GM18907 (cell line): ENCODE measurements at regions not wholly inside any gene's neighbourhood (a gene's known extent, or its start where the extent isn't known, plus 50 kb on each side); places are given as distances from the start of the nearest gene placed in this dataset.
A peak's percentile ranks its signal among the peaks of the same experiment; 100 is the strongest.
"Not testable (repeated sequence)": the region's sequence is repeated elsewhere in the genome, so short reads cannot be mapped to it uniquely, and the experiment has no call there.

ENCODE experiments used
- ATAC-seq: cut with Tn5 transposase; IDR thresholded peaks from one replicate; pipeline ENCODE4 v1.9.1; 2021; ENCODE audit warnings: mild to moderate bottlenecking, moderate library complexity; ENCODE audit not compliant: unreplicated experiment

DNA sequence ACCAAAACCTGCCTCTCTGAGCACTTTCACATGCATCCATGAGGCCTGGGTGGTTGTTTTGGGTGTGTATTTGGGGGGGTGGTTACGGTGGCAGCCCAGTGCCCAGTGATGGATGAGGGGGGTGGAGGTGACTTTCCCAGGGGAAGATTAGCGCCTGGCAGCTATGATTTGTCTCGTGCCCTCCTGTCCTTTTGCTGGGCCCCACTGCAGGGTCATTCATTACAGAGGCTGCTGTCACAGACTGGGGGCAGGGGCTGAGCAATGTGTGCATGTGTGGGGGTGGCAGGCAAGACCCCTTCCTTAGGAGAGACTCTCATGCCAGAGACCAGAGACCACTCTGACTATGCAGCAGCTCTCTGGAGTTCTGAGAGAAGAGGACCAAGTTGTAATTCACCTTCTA is 93.7 kb downstream of the MRM1 start:
- ATAC-seq = no peak

DNA sequence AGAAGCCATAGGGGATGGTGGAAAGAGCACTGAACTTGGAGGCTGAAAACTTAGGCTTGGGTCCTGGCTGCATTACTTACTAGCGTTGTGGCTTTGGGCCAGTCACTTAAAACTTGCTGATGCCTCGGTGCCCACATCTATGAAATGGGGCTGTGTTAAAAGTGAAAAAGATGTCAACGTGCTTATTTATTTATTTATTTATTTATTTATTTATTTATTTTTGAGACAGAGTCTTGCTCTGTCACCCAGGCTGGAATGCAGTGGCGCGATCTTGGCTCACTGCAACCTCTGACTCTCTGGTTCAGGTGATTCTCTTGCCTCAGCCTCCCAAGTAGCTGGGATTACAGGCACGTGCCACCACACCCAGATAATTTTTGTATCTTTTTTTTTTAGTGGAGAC is 94.3 kb downstream of the MRM1 start:
- not testable (repeated sequence) for ATAC-seq

DNA sequence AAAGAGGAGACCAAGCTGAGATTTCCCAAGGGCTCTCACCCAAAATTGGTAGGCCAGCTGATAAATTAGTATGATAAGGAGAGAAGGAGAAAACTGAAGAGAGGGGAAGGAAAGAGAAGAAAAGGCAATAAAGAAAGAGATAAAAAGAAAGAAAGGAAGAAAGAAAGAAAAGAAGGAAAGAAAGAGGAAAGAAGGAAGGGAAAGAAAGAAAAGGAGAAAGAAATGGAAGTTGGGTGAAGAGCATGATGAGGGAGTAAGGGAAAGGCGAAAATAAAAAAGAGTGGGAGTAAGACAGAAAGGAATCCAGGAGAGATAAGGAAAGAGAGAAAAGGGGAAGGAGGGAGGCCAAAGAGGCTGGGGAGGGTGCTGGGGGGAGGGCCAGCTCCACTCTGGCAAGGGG is 95.4 kb downstream of the MRM1 start:
- ATAC-seq = no peak

DNA sequence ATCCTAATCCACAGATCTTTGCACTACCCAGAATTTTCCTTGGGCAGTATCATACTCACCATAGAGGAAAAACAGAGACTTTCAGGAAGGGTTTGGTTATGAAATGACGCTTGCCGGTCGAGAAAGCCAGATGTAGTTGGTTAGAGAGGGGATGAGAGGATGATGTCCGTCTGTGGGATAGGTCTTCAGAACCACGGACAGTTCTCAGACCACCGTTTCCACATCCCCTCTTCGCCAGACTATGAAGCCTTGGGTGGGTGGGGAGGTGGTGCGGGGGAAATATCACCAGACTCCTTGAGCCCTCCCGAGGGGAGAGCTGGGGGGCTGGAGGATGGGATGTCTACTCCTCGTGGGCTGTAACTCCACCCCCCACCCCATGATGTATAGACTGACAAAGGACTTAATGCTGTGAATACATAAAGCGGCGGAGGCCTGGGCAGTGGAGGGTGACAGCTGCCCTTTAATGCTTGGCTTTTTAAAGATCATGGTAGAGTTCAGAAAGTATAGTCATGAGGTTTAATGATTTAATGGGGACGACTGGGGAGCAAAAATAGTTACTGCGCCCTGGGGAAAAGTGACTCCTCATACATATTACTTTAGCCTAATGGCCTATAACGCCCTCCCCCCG is 96.6 kb downstream of the MRM1 start:
- no peak for ATAC-seq

DNA sequence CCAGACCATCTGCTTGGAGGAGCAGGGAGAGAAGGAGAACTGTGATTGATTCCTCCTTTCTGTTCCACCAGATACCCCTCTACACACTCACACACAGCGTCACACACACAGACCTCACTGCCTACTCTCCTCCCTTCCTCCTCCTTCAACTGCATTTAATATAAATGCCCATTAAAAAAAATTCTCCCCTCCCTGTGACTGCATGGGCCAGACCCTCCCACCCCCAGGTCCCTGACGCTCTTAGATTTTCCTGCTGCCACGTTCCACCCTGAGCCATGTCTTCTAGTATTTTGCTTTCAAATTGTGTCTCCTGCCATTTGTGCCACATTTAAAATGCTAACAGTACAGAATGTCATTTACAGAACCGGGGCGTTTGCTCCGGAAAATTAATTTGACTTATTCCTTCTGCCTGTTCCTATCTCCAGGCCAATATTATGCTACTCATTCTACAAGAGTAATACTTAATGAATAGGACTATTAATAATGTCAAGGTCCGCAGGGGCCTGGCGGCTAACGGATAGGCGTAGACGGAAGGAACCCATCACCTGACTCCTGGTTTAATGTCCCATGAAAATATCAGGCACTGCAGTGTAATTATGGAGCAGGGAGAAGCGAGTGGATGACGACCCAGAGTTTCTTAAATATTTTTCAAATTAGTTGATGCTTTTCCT is 100.2 kb downstream of the MRM1 start:
- no peak for ATAC-seq

DNA sequence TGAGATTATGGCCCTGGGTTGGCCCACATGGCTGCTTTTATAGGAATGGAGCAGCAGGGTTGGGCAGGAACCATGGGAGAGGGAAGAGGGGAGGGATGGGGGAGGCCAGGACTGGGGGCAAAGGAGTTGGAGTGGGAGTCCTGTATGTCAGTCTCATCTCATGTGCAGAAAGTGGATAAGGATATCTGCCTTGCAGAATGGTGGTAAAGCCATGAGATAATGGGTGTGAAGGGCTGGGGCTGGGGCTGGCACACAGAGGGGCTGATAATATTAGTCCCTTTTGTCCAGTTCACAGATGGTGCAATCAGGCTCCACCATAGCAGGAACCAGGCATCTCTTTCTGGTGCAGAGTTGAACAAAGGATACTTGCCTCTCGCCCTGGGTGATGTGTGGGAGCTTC is 101.3 kb downstream of the MRM1 start:
- no peak for ATAC-seq

DNA sequence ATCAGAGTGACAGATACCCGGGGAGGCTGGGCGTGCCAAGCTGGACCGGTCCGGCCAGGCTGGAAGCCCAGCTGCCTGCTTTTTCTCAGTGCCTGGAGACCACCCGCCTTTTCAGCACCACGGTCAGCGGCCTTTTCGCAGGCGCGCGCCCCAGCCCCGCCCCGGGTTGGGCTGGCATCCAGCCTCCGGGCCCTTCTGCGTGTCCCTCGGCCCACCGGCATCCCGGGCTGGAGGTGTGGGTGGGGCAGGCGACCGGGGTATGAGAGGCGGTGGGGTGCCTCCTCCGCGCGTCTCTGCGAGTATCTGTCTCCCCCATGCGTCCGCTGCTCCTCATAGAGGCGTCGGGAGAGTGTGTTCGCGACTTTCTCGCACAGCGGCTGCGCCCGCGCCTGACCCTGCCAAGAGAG is 102.5 kb downstream of the MRM1 start:
- ATAC-seq = no peak

DNA sequence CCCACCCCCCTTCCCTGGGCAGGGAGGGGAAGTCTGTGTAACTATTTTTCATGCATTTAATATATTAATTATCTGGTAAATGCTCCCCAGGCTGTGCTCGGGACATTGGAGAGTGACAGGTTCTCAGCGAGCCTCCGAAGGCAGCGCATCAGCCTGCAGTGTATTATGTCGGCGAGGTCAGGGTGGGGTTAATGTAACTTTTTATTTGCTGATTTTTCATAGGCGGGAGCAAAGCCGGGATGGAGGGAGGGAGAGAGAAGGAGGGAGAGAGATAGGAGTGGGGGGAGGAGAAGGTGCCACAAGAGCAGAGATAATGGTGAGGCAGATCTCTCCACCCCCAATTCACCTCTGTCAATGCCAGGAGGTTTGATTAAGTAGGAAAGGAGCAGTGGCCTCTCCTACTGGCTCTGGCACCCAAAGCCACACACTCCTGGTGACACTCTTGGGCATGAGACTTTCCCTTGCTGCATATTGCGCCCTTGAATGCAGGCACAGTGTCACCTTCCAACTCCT is 104.0 kb downstream of the MRM1 start:
- ATAC-seq = no peak

DNA sequence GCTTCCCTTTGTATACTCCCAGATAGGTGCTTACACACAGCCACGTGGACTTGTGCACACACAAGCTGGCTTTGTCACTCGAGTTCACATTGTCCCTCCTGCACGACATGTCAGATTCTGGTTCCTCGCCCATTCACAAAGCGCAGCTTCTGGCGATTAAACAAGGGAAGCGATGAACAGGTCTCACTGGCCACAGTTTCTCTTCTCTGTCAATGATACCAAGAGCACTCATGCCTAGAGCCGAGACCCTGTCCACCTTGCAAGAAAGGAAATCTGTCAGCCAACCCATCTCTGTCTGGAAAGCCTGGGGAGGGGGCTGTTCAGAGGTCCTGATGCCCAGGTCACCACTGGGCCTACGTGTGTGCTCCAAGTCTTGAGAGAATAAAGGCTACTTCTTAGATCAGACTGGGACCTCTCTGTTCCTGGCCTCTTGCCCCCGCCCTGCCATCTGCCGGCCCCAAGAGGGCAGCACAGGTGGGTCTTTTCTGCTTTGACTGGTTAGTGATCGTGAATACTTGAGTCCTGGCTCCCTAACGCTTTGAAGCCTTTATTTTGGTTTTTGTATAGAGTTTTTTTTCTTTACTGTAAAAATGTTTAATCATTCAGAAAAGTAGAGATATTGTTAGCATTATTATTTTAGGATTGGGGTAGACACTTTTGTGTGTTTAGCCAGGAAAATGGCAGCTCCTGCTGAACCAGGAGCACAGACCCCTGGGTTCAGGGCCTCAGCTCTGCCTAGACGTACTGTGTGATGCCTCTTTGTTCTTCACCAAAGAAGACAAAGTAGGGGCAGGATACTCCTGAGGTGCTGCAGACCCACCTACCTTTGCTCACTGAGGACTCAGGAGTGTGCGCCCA is 104.7 kb downstream of the MRM1 start:
- ATAC-seq = no peak

DNA sequence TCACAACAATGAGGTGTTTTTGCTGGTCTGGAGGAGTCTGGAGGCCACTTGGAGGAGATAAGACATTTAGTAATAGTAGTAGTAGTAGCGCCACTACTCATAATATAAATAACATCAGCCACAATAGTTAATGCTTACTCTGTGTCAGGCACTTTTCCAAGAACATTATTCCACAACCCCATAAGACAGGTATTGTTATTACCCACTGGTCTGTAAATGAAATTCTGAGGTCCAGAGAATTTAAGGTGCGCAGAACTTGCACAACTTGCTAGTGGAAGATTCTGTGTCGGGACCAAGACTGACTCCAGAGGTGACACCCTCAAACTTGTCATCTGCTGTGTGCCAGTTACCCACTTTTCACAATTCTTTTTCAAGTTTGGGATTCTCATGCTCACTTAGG is 106.5 kb downstream of the MRM1 start:
- no peak for ATAC-seq

DNA sequence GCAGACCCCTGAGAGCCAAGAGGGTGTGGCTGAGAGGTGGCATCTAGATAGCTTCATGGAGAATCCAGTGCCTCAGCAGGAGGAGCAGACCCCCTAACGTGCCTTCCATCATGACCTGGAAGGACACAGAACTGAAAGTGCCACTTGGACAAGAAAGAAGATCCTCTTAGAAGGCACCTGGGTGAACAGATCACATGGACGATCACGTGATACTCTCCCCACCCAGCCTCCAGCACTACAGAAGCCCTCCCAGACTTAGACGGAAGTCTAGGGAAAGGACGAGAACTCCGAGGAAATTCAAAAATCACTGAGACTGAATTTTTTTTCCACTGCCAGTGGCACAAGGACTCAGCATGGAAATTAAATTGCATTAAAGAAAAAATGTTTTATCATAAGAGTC is 113.4 kb downstream of the MRM1 start:
- ATAC-seq = no peak

DNA sequence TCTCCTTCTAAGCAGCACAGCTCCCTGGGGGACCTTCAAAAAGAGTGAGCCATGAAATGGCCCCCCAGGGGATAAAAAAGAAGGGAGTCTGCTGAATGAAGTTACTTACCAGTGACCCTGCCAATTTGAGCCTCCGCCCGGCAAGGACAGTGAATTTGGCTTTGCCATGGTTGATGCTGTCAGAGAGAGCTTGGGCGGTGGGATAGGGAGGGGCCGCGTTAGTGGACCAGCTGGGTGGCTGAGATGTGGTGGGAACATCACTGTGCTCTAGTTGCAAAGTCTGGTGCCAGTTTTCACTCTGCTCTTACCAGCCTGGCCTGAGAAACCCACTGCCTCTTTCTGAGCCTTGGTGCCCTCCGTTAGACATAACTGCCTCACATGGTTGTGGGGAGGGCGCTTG is 114.6 kb downstream of the MRM1 start:
- ATAC-seq = no peak

DNA sequence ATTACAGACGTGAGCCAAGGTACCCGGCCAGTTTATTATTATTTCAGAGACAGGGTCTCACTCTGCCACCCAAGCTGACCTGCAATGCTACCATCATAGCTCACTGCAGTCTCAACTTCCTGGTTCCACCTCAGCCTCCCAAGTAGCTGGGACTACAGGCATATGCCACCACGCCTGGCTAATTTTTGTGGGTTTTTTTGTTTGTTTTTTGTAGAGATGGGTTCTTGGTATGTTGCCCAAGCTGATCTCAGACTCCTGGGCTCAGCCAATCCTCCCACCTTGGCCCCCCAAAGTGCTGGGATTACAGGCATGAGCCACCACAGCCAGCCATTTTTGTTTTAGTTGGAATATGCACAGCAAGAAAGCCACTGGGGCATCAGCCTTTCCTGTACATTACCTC is 115.7 kb downstream of the MRM1 start:
- no peak for ATAC-seq

DNA sequence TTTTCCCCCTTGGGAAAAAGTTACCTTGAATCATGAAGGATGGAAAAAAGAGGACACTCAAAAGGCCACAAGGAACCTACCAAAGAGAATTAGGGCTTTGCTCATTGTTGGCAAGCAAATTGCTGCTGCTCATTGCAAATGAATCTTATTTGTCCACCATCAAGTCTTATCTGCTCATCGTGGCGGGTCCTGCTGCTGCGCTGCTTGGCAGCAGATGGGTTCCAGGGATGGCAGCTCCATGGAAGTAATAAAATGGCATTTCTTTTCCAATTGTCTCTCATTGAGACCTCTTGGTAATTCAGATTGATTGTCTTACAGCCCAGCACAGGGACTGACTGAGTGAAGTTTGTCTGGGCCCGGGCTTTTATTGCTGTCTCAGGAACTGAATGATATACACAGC is 118.7 kb downstream of the MRM1 start:
- ATAC-seq = no peak

DNA sequence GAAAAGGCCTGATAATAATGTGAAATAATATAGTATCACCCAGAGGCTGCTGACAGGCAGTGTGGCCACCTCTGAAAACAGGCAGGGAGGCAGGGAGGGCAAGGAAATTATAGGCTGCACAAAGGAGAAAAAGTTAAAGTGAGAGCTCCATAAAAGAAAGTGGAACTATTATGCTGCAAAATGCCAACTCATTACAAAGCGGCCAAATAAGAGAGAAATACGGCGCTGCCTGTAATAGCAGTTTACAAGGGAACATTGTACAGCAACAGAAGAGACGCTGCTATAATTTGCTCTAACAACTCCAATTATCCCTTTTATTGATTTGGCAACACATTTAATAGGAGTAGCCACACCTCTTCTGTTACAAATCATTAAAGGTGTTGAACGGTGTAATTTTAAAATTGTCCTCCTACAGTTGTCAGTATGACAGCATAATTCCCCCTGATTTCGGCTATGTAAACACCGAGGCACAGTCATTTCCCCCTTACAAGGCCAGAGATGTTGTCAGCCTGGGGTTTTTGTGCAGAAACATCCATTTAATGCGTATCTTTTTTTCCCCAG is 120.3 kb downstream of the MRM1 start:
- peak; percentile 13 for ATAC-seq

DNA sequence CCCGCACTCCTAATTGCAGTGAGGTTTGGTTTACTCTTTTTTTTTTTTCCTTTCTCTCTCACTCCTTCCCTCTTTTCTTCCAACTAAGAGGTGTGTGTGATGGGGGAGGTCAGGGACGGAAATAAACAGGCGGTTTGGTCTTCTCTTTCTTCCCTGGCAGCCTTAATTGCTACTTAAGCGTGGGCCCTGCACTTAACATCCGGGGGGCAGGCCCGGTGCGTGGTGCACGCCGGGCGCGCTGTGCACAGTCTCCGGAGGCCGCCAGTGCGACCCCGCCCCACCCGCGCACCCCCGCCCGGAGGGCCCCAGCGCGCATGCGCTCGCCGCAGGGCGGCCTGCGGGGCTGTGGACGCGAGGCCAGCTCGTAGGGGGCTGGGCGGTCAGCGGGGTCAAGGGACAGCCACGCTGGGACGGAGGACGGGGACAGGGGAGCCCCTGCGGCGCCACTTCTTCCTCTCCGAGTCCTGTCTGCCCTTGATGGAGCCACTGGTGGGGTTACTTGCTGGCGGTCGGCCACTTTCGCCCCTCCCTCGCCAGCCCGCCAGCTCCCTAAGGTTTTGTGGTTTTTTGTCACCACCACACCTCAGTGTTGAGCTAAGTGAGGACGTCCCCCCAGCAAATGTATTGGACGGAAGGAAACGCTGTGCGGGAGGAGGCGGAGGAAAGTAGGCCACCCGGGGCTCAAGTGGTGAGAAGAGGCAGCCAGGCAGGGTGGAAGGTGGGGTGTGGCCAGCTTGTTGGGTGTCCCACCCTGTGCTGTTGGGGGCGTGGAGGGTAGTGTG is 120.9 kb downstream of the MRM1 start:
- peak; percentile 75 for ATAC-seq

DNA sequence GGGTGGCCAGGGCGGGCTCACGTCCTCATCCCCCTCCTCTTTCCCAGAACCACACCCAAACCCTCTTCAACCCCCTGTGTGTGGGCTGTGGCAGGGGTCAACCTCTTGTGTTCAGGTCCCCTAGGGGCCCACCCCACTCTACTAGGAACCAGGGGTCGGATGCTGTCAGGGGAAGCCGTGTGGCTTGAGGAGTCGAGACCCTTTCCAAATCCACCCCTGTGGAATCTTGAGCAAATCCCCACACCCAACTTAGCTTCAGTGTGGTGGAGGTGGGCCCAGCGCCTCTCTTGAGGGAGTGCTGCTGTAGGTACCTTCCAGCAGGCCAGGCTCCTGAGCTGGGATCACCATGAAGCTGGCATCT is 121.5 kb downstream of the MRM1 start:
- no peak for ATAC-seq

DNA sequence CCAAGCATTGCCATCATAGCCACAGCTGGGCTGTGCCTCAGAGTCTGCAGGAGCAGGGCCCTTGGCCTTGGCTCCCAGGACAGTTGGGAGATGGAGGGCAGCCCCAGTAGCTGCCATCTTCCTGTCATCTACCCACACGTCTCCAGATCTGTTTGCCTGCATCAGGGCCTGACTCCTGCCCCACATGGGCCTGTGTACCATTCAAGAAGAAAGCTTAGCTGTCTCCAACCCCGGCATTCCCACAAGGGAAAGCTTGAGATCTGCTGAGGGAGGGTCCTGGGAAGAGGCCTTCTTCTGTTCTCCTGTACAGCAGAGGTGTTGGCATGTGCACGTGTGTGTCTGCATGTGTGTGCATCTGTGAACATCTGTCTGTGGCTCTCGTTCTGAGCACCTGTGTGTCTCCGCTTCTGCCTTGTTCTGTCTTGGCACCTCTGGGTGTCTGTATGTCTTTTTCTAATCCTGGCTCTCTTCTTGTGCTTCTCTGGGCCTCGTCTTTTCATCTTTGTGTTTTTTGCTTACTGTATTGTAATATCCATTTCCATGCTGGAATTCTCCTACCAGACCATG is 122.2 kb downstream of the MRM1 start:
- ATAC-seq = no peak

DNA sequence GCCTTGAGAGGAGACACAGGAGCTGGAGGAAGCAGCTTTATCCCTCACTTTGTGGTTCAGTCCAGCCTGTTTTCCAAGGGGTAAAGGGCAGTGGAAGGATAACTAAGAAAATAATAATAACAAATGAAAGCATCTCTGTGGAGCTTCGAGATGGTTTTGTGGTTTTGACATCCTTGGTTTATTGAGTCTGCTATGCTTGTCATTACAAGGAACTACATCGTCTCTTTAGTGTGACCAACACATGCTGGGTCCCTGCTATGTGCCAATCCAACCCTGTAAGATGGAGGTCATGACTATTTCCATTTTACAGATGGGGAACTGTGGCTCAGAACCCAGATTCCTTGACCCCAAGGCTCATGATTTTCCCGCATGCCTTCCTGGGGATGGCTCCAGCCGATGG is 124.8 kb downstream of the MRM1 start:
- no peak for ATAC-seq

DNA sequence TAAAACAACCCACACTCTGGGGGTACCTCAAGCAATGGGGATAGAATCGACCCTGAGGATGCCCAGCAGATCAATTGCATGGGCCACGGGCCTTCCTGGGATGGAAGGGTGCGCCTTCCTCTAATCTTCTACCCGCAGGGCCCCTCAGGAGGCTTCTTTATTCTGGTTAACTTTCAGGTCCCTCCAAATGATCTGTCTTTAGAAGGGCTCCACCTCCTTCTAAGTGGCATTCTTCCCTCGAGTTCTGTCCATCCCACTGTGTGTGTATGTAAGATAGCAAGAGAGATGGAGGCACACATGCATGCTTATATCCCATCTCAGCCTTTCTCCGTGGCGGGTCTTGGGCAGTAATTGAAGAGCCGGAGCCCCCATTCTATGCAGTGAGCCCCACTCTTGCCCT is 125.7 kb downstream of the MRM1 start:
- no peak for ATAC-seq

DNA sequence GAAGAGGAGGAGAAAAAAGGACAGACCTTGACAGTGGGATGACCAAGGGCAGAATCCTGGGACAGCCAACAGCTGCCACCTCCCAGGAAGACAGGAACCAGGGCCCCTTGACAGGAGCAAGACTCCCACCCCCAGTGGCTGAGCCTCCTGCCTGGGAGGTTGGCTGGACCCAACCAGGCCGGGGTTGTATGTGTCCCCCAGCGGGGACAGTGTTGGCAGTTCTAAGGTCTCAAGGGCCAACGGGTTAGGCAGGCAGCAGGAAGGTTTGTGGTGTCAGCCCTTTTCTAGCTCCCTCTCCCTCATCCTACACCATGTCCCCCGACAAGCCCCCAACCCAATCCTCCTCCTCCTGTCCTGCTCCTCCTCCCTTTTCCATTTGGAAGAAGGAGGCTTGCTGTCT is 126.2 kb downstream of the MRM1 start:
- no peak for ATAC-seq
